SH-SY5Y (cell line): ENCODE measurements at regions not wholly inside any gene's neighbourhood (a gene's known extent, or its start where the extent isn't known, plus 50 kb on each side); places are given as distances from the start of the nearest gene placed in this dataset.

Source experiments
- GATA2 ChIP-seq: IDR thresholded peaks from 2 replicates; pipeline ENCODE4 v1.6.1; 2011; ENCODE audit warnings: mild to moderate bottlenecking, low read depth, low read length
- GATA3 ChIP-seq: IDR thresholded peaks from 2 replicates; pipeline ENCODE4 v1.6.1; 2011; ENCODE audit warnings: low read depth, mild to moderate bottlenecking, low read length, moderate library complexity

DNA sequence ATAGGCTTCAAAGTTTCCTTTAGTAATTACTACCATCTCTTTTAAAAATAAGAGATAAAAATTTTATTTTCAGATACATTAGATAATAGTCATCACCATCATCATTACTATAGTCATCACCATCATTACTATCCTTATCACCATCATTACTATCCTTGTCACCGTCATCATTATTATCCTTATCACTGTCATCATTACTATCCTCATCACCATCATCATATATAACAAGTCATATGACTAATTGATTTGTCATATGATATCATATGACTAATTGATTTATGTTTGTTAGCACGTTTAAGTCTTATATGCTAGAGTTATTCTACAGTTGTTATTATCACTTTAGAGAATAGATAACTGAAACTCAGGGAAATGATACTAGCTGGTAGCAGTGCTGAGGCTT, 382.1 kb upstream of the CDH18 start:
- TF ChIP-seq GATA3 (no peak), GATA2 (no peak)

DNA sequence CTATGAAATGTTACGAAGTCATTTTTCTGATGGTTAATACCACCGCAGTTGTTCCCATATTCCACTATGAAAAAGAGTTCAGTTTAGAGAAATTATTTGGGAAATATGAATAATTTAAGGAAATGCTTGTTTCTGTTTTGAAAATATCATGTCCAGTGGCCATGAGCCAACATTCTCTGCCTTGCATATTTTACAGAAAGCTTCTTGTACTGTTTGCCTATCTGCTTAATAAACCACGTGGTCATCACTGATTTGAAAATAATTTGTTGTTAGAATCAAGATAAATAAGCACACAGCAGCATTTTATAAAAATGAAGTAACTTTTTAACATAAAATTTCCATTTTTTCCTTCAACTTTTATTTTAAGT, 381.5 kb upstream of the CDH18 start:
- no peak for TF ChIP-seq GATA3
- TF ChIP-seq GATA2, result no peak

DNA sequence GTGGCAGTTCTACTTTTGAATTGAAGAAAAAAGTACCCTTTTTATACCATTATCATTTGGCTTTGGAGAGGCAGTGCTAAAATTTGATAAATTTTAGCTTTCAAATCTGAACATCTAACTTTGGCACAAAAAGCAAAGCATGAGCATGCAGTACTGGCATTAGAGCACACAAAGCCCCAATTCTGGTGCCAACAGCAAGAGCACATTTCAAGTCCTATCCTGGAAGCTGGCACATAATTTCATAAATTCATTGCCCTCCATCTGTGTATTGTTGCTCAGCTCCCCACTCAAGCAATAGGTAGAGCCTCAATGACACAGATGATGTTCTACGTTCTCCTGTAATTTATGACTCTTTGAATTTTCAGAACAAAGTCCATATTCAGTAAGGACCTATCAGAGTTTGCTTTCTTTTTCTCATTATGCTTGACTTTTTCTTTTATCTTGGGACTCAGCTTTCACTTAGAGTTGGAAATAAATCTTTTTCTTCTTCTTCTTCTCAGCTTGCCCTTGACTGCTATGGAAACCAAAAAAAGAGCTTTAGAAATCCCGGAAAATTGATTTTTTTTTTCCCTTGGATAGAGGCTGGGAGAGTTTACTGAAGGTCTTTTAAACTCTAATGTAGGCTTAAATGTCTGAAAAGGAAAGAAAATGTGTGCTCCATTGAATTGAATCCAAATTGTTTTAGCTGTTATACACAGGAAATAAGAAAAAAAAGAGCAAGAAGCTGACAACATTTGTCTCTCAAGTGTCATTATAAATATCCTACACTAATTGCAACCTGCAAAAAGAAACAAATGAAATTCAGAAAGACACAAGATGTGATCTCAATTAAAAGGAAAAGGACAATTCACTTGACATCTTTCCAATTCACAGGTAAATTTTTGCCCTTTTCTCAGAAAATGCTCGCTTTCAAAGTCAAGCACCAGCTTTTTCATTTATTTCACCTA, 380.8 kb upstream of the CDH18 start:
- TF ChIP-seq GATA3 (no peak), GATA2 (no peak)

DNA sequence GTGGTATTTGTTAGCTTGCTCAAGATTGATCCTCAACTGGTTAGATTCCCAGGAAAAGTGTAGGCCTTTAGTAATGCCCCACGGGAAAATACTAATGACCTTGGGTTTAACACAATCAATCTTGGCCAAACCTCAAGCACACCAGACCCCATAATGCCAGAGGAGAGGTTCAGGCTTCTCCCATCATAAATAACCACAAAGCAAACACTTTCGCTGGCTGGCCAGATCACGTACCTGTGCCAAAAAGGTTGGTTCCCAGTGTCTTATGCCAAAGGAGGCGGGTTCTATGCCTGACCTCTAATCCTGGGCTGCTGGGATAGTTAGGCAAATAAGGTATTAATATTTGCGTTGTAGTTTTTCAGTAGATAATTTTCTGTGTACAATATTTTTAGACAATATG, 379.2 kb upstream of the CDH18 start:
- TF ChIP-seq GATA3 (no peak), GATA2 (no peak)

GRCh38 chr5:20360263-20360662, 372.3 kb upstream of the CDH18 start:
- TF ChIP-seq GATA3 (no peak), GATA2 (no peak)

- no peak for TF ChIP-seq GATA3
- no peak for TF ChIP-seq GATA2
These were observed 371.4 kb upstream of the CDH18 start for GRCh38 chr5:20359377-20359776.

DNA sequence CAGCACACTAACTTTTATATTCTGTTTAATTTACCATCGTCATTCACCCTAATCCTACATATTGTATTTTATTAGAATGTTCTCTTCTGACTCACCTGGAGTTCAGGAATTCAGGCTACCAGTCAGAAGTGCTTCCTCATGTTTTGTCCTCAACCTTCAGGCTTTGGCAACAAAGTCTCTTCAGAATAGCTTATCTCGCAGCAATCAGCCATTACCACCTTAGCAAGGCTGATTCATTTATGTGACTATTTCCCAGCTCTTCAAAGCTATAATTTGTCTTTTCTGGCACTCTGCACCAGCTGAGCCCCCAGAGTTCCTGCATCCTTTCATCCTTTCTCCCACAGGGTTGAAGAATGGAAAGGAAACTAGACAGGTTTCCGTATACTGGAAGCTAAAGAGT, 365.5 kb upstream of the CDH18 start:
- 0 out of 2 replicates have a peak, but pooled peaks have one; percentile 10 for TF ChIP-seq GATA2
- no peak for TF ChIP-seq GATA3

- TF ChIP-seq GATA3 (no peak), GATA2 (no peak)
These were observed 363.8 kb upstream of the CDH18 start for GRCh38 chr5:20351849-20352248.

- TF ChIP-seq GATA2, result no peak
- TF ChIP-seq GATA3, result no peak
These were observed 360.3 kb upstream of the CDH18 start for GRCh38 chr5:20348321-20348720.

DNA sequence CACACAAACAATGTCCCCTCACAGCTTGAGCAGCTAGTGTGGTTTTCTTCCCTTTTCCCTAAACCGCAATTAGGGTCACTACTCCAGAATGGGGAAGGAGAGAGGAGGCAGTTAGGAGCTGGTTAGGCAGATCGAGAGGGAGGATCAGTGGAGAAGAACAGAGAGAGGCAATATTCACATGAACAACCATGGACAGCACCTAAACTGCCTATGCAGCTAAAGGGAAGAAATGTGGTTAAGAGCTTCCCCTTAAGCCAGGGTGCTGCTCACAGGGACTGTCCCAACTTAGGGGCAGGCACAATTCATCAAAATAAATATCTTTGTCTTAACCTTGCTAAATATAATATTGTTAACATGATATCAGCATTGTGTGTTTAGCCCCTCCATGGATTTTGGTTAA, 359.3 kb upstream of the CDH18 start:
- TF ChIP-seq GATA2 (no peak), GATA3 (no peak)

- TF ChIP-seq GATA2, result no peak
- TF ChIP-seq GATA3, result no peak
These were observed 352.1 kb upstream of the CDH18 start for GRCh38 chr5:20340126-20340525.

DNA sequence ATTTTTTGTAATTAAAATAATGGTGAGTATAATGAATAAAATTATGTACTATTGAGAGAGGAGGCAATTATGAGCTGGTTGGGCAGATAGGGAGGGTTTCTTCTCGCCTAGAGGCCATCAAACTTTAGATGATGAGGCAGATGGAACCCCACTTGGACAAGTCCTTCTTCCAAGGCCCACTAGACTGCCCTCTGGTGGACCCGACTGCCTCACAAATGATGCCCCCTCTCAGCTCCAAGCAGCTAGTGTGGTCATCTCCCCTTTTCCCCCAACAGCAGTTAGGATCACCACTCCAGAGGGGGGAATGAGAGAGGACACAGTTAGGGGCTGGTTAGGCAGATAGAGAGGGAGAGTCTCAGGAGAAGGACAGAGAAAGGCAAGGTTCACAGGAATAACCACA, 348.0 kb upstream of the CDH18 start:
- TF ChIP-seq GATA3 (no peak), GATA2 (no peak)

DNA sequence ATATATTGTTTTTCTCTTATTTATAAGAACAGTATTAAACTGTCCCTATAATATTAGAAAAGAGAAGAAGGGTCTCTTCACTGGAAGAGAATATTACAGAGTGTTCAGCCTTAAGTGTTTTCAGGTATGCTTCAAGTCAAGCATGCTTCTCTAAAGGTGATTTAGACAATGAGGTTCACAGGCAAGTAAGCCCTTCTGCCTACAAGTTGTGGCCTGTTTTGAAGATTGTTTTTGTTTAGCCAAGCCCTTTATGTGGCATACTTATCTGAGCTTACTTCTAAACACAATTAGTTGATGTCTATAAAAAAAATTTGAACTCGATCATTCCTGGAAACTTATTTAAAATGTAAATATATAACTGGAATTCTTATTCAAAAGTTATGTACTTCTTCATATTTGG, 343.8 kb upstream of the CDH18 start:
- TF ChIP-seq GATA2, result no peak

- no peak for TF ChIP-seq GATA3
These were observed 335.3 kb upstream of the CDH18 start for GRCh38 chr5:20323323-20323722.

DNA sequence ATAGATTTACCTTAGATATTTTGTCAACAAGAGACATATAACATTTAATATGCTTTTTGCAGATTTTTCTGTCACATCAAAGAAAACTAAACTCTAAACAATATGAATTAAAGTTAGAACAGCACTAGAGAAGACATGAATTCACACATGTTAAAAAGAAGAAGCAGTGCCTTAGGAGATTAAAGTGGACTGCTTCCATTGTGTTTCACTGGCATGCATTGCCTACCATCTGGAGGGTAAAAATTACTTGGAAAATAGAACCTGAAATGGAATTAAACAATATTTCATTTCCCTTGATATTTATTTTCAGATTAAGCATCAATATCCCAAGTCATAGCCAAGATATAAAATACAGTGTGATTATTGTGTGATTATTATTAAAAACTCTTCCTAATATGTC, 319.4 kb upstream of the CDH18 start:
- TF ChIP-seq GATA2 (no peak), GATA3 (no peak)

- TF ChIP-seq GATA2, result no peak
- TF ChIP-seq GATA3, result no peak
These were observed 317.5 kb upstream of the CDH18 start for GRCh38 chr5:20305463-20305862.
